ENCODE measurements at regions not wholly inside any gene's neighbourhood (a gene's known extent, or its start where the extent isn't known, plus 50 kb on each side); places are given as distances from the start of the nearest gene placed in this dataset.
"Not testable (repeated sequence)": the region's sequence is repeated elsewhere in the genome, so short reads cannot be mapped to it uniquely, and the experiment has no call there.

DNA sequence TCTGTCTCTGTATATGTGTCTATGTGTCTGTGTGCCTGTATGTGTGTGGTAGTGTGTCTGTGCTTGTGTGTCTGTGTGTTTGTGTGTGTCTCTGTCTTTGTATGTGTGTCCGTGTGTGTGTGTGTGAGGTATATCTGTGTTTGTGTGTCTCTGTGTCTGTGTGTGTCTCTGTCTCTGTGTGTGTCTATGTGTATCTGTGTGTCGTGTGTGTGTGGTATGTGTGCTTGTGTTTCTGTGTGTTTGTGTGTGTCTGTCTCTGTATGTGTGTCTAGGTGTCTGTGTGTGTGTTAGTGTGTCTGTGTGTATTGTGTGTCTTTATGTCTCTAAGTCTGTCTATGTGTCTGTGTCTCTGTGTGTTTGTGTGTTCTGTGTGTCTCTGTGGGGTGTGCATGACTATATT, 158.6 kb downstream of the TMEM121 start:
- Histone ChIP-seq H3F3A (ENCODE audit: insufficient read depth) (no peaks in the 10 kb centered on the region), H4K20me1 (ENCODE audit: insufficient read depth) (no peaks in the 10 kb centered on the region), H3K36me3 (ENCODE audit: low read depth) (no peaks in the 10 kb centered on the region), H3K4me2 (ENCODE audit: unreplicated experiment) (no peak overlapping the region), H3K4me3 (no peak overlapping the region), H3K27me3 (replicated peaks; ENCODE audit: insufficient read depth) (no peaks in the 10 kb centered on the region), H3K79me2 (ENCODE audit: insufficient read depth) (no peaks in the 10 kb centered on the region), H3K27ac (no peak overlapping the region), H3K4me1 (ENCODE audit: insufficient read depth) (no peaks in the 10 kb centered on the region), H3K9me3 (ENCODE audit: low read depth) (no peaks in the 10 kb centered on the region), H3K9me2 (ENCODE audit: insufficient read depth) (no peaks in the 10 kb centered on the region), H2AFZ (no peak overlapping the region), H3K9ac (no peak overlapping the region)
- 68 to 73% methylated on average over 2 of the region's 2 CpGs for WGBS, 2 experiments (ENCODE audit: low coverage in 1 of 2, low lambda C conversion rate in 2 of 2, missing lambda C conversion rate in 2 of 2)
- no peak for TF ChIP-seq EZH2phosphoT487 (IDR thresholded peaks at IDR 0.05; ENCODE audit: insufficient read depth, low read depth)
- no peak for TF ChIP-seq EZH2 (IDR thresholded peaks at IDR 0.05; ENCODE audit: insufficient read depth, poor library complexity, severe bottlenecking)
- in situ Hi-C loops (cut with MboI): no loop called here
- no peak for DNase-seq

- WGBS, 2 experiments (ENCODE audit: low coverage in 1 of 2, low lambda C conversion rate in 2 of 2, missing lambda C conversion rate in 2 of 2): 48 to 58% methylated on average over 5 of the region's 8 CpGs
- H4K20me1 ChIP-seq (ENCODE audit: insufficient read depth); H3K27me3 ChIP-seq (replicated peaks; ENCODE audit: insufficient read depth); H3K9me3 ChIP-seq (ENCODE audit: low read depth); H3K36me3 ChIP-seq (ENCODE audit: low read depth); in situ Hi-C loops (cut with MboI); H3K9ac ChIP-seq; H3K4me3 ChIP-seq; H3F3A ChIP-seq (ENCODE audit: insufficient read depth); H2AFZ ChIP-seq; H3K9me2 ChIP-seq (ENCODE audit: insufficient read depth); H3K27ac ChIP-seq; H3K79me2 ChIP-seq (ENCODE audit: insufficient read depth); H3K4me1 ChIP-seq (ENCODE audit: insufficient read depth); DNase-seq; H3K4me2 ChIP-seq (ENCODE audit: unreplicated experiment): not testable (repeated sequence)
Measured at GRCh38 chr14:105685605-105686004, 159.2 kb downstream of the TMEM121 start.

DNA sequence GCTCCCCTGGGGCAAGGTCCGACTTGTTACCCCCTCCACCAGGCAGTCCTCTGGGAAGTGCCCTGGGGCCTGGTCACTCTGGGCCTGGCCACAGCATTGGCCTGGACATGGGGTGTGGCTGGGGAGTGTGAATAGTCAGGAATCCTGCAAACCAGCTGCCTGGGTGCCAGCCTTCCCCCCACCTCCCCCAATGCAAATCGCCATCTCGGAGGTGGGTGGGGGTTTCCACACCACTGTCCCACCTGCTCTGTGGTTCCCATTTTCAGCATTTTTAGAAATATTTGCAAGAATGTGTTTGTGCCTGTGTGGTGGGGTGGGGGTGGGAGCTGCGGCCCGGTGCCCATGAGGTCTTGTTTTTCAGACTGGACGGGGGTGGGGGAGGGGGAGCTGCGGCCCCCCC, 159.7 kb downstream of the TMEM121 start:
- H3K9ac ChIP-seq; H2AFZ ChIP-seq; in situ Hi-C loops (cut with MboI); H3K9me2 ChIP-seq (ENCODE audit: insufficient read depth); H3K27me3 ChIP-seq (replicated peaks; ENCODE audit: insufficient read depth); DNase-seq; H3K36me3 ChIP-seq (ENCODE audit: low read depth); H3K79me2 ChIP-seq (ENCODE audit: insufficient read depth); H3F3A ChIP-seq (ENCODE audit: insufficient read depth); H3K4me3 ChIP-seq; H3K9me3 ChIP-seq (ENCODE audit: low read depth); H3K4me1 ChIP-seq (ENCODE audit: insufficient read depth); H3K4me2 ChIP-seq (ENCODE audit: unreplicated experiment); H4K20me1 ChIP-seq (ENCODE audit: insufficient read depth); H3K27ac ChIP-seq: not testable (repeated sequence)
- WGBS, 2 experiments (ENCODE audit: low coverage in 1 of 2, low lambda C conversion rate in 2 of 2, missing lambda C conversion rate in 2 of 2): 33% methylated on average over 1 of the region's 7 CpGs; no CpG with 5 or more reads in 1 of the 2 experiments

DNA sequence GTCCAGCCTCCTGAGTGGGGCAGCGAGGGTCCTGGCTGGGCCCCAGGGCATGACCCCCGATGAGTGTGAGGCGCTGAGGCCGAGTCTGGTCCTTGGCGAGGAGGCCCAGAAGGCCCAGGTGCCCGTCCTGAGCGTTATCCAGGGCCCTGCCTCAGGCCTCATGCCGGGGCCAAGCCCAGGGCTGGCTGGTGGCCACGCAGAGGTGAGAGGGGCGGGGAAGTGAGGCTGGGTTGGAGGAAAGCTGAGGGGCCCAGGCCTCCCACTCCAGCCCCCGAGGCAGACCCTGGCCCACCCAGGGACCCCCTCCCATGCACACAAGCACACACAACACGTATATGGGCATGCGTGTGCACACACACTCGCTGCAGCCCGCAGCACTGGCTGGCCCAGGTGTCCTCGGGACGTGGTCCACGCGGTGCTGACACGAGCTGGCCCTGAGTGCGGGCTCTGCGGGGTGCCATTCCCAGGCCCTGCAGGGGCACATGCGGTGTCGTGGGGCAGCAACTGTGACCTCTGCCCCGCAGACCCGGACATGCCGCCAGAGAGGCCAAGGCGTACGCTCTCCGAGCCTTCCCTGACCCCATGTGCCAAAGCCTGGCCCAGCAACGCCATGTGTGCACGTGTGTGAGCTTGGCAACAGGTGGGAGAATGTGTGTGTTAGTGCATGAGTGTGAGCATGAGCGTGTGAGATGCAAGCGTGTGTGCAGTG, 160.2 kb downstream of the TMEM121 start:
- in situ Hi-C loops (cut with MboI); H2AFZ ChIP-seq; H3K4me1 ChIP-seq (ENCODE audit: insufficient read depth); H3F3A ChIP-seq (ENCODE audit: insufficient read depth); H4K20me1 ChIP-seq (ENCODE audit: insufficient read depth); H3K4me3 ChIP-seq; H3K27ac ChIP-seq; H3K27me3 ChIP-seq (replicated peaks; ENCODE audit: insufficient read depth); H3K4me2 ChIP-seq (ENCODE audit: unreplicated experiment); H3K9me3 ChIP-seq (ENCODE audit: low read depth); H3K36me3 ChIP-seq (ENCODE audit: low read depth); H3K9ac ChIP-seq; DNase-seq; H3K79me2 ChIP-seq (ENCODE audit: insufficient read depth); H3K9me2 ChIP-seq (ENCODE audit: insufficient read depth): not testable (repeated sequence)
- WGBS, 2 experiments (ENCODE audit: low coverage in 1 of 2, low lambda C conversion rate in 2 of 2, missing lambda C conversion rate in 2 of 2): 77 to 84% methylated on average over 12 to 34 of the region's 34 CpGs

- H4K20me1 ChIP-seq (ENCODE audit: insufficient read depth); H3K9ac ChIP-seq; H3K9me2 ChIP-seq (ENCODE audit: insufficient read depth); H2AFZ ChIP-seq; DNase-seq; H3K36me3 ChIP-seq (ENCODE audit: low read depth); H3K79me2 ChIP-seq (ENCODE audit: insufficient read depth); in situ Hi-C loops (cut with MboI); H3K4me3 ChIP-seq; H3K4me1 ChIP-seq (ENCODE audit: insufficient read depth); H3K9me3 ChIP-seq (ENCODE audit: low read depth); H3K27ac ChIP-seq; H3K27me3 ChIP-seq (replicated peaks; ENCODE audit: insufficient read depth); H3F3A ChIP-seq (ENCODE audit: insufficient read depth); H3K4me2 ChIP-seq (ENCODE audit: unreplicated experiment): not testable (repeated sequence)
- 67 to 69% methylated on average over 22 to 23 of the region's 23 CpGs for WGBS, 2 experiments (ENCODE audit: low coverage in 1 of 2, low lambda C conversion rate in 2 of 2, missing lambda C conversion rate in 2 of 2)
Measured at GRCh38 chr14:105687171-105688022, 161.0 kb downstream of the TMEM121 start.

- H3K36me3 ChIP-seq (ENCODE audit: low read depth); H3K9me2 ChIP-seq (ENCODE audit: insufficient read depth); in situ Hi-C loops (cut with MboI); H3K79me2 ChIP-seq (ENCODE audit: insufficient read depth); H3K27me3 ChIP-seq (replicated peaks; ENCODE audit: insufficient read depth); H3K27ac ChIP-seq; H3K4me3 ChIP-seq; H3K4me1 ChIP-seq (ENCODE audit: insufficient read depth); H3K9me3 ChIP-seq (ENCODE audit: low read depth); H4K20me1 ChIP-seq (ENCODE audit: insufficient read depth); H2AFZ ChIP-seq; H3K4me2 ChIP-seq (ENCODE audit: unreplicated experiment); H3F3A ChIP-seq (ENCODE audit: insufficient read depth); H3K9ac ChIP-seq: not testable (repeated sequence)
- 52 to 62% methylated on average over 9 to 10 of the region's 11 CpGs for WGBS, 2 experiments (ENCODE audit: low coverage in 1 of 2, low lambda C conversion rate in 2 of 2, missing lambda C conversion rate in 2 of 2)
- DNase-seq: peak; percentile 5
Measured at GRCh38 chr14:105688023-105688351, 161.6 kb downstream of the TMEM121 start.

- H3K4me3 ChIP-seq; H3K36me3 ChIP-seq (ENCODE audit: low read depth); H3K4me1 ChIP-seq (ENCODE audit: insufficient read depth); DNase-seq; H2AFZ ChIP-seq; in situ Hi-C loops (cut with MboI); H3K79me2 ChIP-seq (ENCODE audit: insufficient read depth); H3F3A ChIP-seq (ENCODE audit: insufficient read depth); H3K27ac ChIP-seq; H3K27me3 ChIP-seq (replicated peaks; ENCODE audit: insufficient read depth); H3K9me3 ChIP-seq (ENCODE audit: low read depth); H4K20me1 ChIP-seq (ENCODE audit: insufficient read depth); H3K9ac ChIP-seq; H3K9me2 ChIP-seq (ENCODE audit: insufficient read depth); H3K4me2 ChIP-seq (ENCODE audit: unreplicated experiment): not testable (repeated sequence)
- 78 to 91% methylated on average over 2 to 4 of the region's 4 CpGs for WGBS, 2 experiments (ENCODE audit: low coverage in 1 of 2, low lambda C conversion rate in 2 of 2, missing lambda C conversion rate in 2 of 2)
Measured at GRCh38 chr14:105688664-105689221, 162.4 kb downstream of the TMEM121 start.
